DMS 273 treated with DMSO at 0.1 percent for 48 hours (cell line): ENCODE measurements at regions not wholly inside any gene's neighbourhood (a gene's known extent, or its start where the extent isn't known, plus 50 kb on each side); places are given as distances from the start of the nearest gene placed in this dataset.

Source experiments
- DNase-seq: peaks from one replicate; lab custom pipeline; 2025; lab: John Stamatoyannopoulos, UW

GRCh38 chr2:63784461-63784860, 57.2 kb upstream of the UGP2 start:
- DNase-seq = no peak

DNA sequence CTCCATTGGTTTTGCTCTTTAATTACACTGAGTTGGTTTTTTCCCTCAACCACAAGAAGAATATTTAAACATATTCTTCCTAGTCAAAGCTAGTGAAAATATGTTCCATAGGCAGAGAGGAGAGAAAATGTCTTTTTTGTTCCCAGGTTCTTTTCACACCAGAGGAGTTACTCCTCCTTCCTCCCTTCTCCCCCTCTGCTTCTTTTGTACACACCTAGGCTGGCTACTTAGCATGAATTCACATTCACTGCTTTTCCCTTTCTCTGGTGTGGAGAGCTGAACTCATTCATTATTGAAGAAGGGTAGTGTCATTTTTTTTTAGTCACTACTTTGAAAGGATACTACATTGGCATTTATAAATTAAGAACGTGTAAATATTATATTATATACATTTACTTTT, 56.6 kb upstream of the UGP2 start:
- no peak for DNase-seq

GRCh38 chr2:63786471-63786870, 55.2 kb upstream of the UGP2 start:
- no peak for DNase-seq

DNA sequence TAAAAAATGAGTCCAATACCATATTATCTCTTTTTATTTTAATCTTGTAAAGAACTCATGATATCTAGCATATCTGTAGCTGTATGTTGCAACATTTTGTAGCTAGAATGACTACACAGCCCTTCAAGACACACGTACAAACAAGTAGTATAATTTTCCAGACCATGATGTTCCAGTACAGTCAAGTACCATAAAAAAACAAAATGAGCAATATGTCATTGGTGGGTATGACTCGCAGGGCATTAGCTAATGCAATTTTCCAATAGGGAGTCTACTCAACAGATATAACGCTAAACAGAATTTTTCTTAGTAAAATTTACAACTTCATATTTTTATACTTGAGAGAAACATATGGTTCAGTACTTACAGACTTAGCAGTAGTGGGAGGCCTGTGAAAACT, 53.6 kb upstream of the UGP2 start:
- DNase-seq = no peak

GRCh38 chr2:63789338-63790020, 52.2 kb upstream of the UGP2 start:
- DNase-seq = no peak

GRCh38 chr2:63790491-63790890, 51.2 kb upstream of the UGP2 start:
- no peak for DNase-seq

GRCh38 chr2:63790906-63791305, 50.8 kb upstream of the UGP2 start:
- DNase-seq = no peak

- no peak for DNase-seq
Measured at GRCh38 chr2:63791387-63791786, 50.3 kb upstream of the UGP2 start.
